ENCODE measurements at regions not wholly inside any gene's neighbourhood (a gene's known extent, or its start where the extent isn't known, plus 50 kb on each side); places are given as distances from the start of the nearest gene placed in this dataset.

GRCh38 chr5:1728846-1729245, 70.8 kb downstream of the MRPL36 start:
- peaks cover 27% of the 10 kb centered on the region for H3K4me1 Mint-ChIP-seq
- no peaks in the 10 kb centered on the region for H3K36me3 Mint-ChIP-seq
- ChIA-PET CTCF (no interaction called here), POLR2A (no interaction called here)
- DNase-seq (ENCODE audit: low spot score) (no peak), ATAC-seq (no peak)
- no peak overlapping the region for H3K4me3 Mint-ChIP-seq
- no peaks in the 10 kb centered on the region for H3K9me3 Mint-ChIP-seq
- H3K27ac Mint-ChIP-seq: no peak overlapping the region
- H3K27me3 Mint-ChIP-seq (ENCODE audit: low read depth): no peaks in the 10 kb centered on the region; the same call in 1 of the 2 replicates
- no peak for TF ChIP-seq PRDM15 (CRISPR knock-in tag; IDR thresholded peaks at IDR 0.05)
- TF ChIP-seq, protein P1, sequence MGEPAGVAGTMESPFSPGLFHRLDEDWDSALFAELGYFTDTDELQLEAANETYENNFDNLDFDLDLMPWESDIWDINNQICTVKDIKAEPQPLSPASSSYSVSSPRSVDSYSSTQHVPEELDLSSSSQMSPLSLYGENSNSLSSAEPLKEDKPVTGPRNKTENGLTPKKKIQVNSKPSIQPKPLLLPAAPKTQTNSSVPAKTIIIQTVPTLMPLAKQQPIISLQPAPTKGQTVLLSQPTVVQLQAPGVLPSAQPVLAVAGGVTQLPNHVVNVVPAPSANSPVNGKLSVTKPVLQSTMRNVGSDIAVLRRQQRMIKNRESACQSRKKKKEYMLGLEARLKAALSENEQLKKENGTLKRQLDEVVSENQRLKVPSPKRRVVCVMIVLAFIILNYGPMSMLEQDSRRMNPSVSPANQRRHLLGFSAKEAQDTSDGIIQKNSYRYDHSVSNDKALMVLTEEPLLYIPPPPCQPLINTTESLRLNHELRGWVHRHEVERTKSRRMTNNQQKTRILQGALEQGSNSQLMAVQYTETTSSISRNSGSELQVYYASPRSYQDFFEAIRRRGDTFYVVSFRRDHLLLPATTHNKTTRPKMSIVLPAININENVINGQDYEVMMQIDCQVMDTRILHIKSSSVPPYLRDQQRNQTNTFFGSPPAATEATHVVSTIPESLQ (CRISPR knock-in tag; IDR thresholded peaks at IDR 0.05): no peak
- TF ChIP-seq ATF1 (CRISPR knock-in tag; IDR thresholded peaks at IDR 0.05): no peak
- TF ChIP-seq ZBTB21 (CRISPR knock-in tag; IDR thresholded peaks at IDR 0.05; ENCODE audit: borderline replicate concordance): no peak
- TF ChIP-seq ARID4B (CRISPR knock-in tag; IDR thresholded peaks at IDR 0.05; ENCODE audit: borderline replicate concordance): no peak
- no peak for TF ChIP-seq ZNF396 (CRISPR knock-in tag; IDR thresholded peaks at IDR 0.05; ENCODE audit: borderline replicate concordance)
- TF ChIP-seq ZNF423 (CRISPR knock-in tag; IDR thresholded peaks at IDR 0.05): no peak
- no peak for TF ChIP-seq ZNF671 (CRISPR knock-in tag; IDR thresholded peaks at IDR 0.05)
- TF ChIP-seq RELA (CRISPR knock-in tag; IDR thresholded peaks at IDR 0.05; ENCODE audit: borderline replicate concordance): no peak
- TF ChIP-seq, protein P2, sequence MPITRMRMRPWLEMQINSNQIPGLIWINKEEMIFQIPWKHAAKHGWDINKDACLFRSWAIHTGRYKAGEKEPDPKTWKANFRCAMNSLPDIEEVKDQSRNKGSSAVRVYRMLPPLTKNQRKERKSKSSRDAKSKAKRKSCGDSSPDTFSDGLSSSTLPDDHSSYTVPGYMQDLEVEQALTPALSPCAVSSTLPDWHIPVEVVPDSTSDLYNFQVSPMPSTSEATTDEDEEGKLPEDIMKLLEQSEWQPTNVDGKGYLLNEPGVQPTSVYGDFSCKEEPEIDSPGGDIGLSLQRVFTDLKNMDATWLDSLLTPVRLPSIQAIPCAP (CRISPR knock-in tag; IDR thresholded peaks at IDR 0.05): no peak
- no peak for TF ChIP-seq ZNF263 (CRISPR knock-in tag; IDR thresholded peaks at IDR 0.05; ENCODE audit: low read depth)
- TF ChIP-seq ZSCAN18 (CRISPR knock-in tag; IDR thresholded peaks at IDR 0.05): no peak
- no peak for TF ChIP-seq ZNF317 (CRISPR knock-in tag; IDR thresholded peaks at IDR 0.05; ENCODE audit: borderline replicate concordance, low read depth)
- TF ChIP-seq EMX1 (CRISPR knock-in tag; IDR thresholded peaks at IDR 0.05): no peak
- TF ChIP-seq NFE2L1 (CRISPR knock-in tag; IDR thresholded peaks at IDR 0.05): no peak
- TF ChIP-seq, protein P3, sequence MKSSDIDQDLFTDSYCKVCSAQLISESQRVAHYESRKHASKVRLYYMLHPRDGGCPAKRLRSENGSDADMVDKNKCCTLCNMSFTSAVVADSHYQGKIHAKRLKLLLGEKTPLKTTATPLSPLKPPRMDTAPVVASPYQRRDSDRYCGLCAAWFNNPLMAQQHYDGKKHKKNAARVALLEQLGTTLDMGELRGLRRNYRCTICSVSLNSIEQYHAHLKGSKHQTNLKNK (CRISPR knock-in tag; IDR thresholded peaks at IDR 0.05): no peak
- TF ChIP-seq, protein P4, sequence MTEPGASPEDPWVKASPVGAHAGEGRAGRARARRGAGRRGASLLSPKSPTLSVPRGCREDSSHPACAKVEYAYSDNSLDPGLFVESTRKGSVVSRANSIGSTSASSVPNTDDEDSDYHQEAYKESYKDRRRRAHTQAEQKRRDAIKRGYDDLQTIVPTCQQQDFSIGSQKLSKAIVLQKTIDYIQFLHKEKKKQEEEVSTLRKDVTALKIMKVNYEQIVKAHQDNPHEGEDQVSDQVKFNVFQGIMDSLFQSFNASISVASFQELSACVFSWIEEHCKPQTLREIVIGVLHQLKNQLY (CRISPR knock-in tag; IDR thresholded peaks at IDR 0.05): no peak

All from WTC11 (cell line).